Stimulated activated CD8-positive, alpha-beta memory T cell treated with anti-CD3 and anti-CD28 coated beads, Interleukin-4, amount 100 ng/mL, for 24 hours (primary cell): ENCODE measurements at regions not wholly inside any gene's neighbourhood (a gene's known extent, or its start where the extent isn't known, plus 50 kb on each side); places are given as distances from the start of the nearest gene placed in this dataset.

Source experiments
- DNase-seq: peaks from one replicate; pipeline ENCODE4 v3.0.0-alpha.2; 2020; ENCODE audit warnings: low read depth

GRCh38 chr3:72591522-72592421, 256.5 kb downstream of the SHQ1 start:
- DNase-seq: no peak

GRCh38 chr3:72590732-72591221, 257.5 kb downstream of the SHQ1 start:
- no peak for DNase-seq

- no peak for DNase-seq
Observed at GRCh38 chr3:72587282-72587681, 261.0 kb downstream of the SHQ1 start.

GRCh38 chr3:72586694-72587093, 261.6 kb downstream of the SHQ1 start:
- DNase-seq: no peak

- DNase-seq: no peak
Observed at GRCh38 chr3:72585966-72586365, 262.3 kb downstream of the SHQ1 start.

GRCh38 chr3:72584262-72584661, 264.0 kb downstream of the SHQ1 start:
- no peak for DNase-seq

GRCh38 chr3:72582963-72583362, 265.3 kb downstream of the SHQ1 start:
- no peak for DNase-seq

- no peak for DNase-seq
Observed at GRCh38 chr3:72582211-72582878, 265.9 kb downstream of the SHQ1 start.

GRCh38 chr3:72580900-72581299, 267.3 kb downstream of the SHQ1 start:
- no peak for DNase-seq

- no peak for DNase-seq
Observed at GRCh38 chr3:72580246-72580756, 267.9 kb downstream of the SHQ1 start.

GRCh38 chr3:72579581-72580245, 268.5 kb downstream of the SHQ1 start:
- DNase-seq: no peak

- DNase-seq: no peak
Observed at GRCh38 chr3:72579191-72579580, 269.1 kb downstream of the SHQ1 start.

GRCh38 chr3:72577190-72577589, 271.1 kb downstream of the SHQ1 start:
- DNase-seq: no peak

- DNase-seq: no peak
Observed at GRCh38 chr3:72576563-72576962, 271.7 kb downstream of the SHQ1 start.

GRCh38 chr3:72574144-72574543, 274.1 kb downstream of the SHQ1 start:
- DNase-seq: no peak

- DNase-seq: no peak
Observed at GRCh38 chr3:72573051-72573450, 275.2 kb downstream of the SHQ1 start.

GRCh38 chr3:72572489-72573007, 275.7 kb downstream of the SHQ1 start:
- DNase-seq: no peak

- DNase-seq: no peak
Observed at GRCh38 chr3:72571638-72572114, 276.6 kb downstream of the SHQ1 start.

GRCh38 chr3:72571052-72571451, 277.2 kb downstream of the SHQ1 start:
- DNase-seq: no peak

GRCh38 chr3:72569754-72570440, 278.3 kb downstream of the SHQ1 start:
- no peak for DNase-seq

- no peak for DNase-seq
Observed at GRCh38 chr3:72568083-72568482, 280.2 kb downstream of the SHQ1 start.

- DNase-seq: no peak
Observed at GRCh38 chr3:72567474-72567873, 280.8 kb downstream of the SHQ1 start.
